ENCODE measurements at regions not wholly inside any gene's neighbourhood (a gene's known extent, or its start where the extent isn't known, plus 50 kb on each side); places are given as distances from the start of the nearest gene placed in this dataset.
A peak's percentile ranks its signal among the peaks of the same experiment; 100 is the strongest.

GRCh38 chr10:63735305-63735704 is 214.1 kb downstream of the REEP3 start:
- no peak for DNase-seq

DNA sequence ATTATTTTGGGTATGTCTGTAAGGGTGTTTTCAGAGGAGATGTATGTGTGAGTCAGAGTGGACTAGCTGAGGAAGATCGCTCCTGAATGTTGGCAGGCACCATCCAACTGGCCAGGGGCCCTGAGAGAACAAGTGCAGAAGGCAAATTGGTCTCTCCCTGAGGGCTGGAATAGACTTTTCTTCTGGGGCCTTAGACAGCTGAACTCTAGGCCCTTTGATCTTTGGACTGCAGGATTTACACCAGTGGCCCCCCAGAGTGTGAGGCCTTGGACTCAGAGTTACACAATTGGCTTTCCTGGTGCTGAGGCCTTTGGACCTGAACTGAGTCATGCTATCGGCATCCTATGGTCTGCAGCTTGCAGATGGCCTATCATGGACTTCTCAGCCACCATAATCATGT is 217.2 kb downstream of the REEP3 start:
- DNase-seq = no peak

- no peak for DNase-seq
These were observed 223.1 kb downstream of the REEP3 start for GRCh38 chr10:63744060-63744941.

- no peak for DNase-seq
These were observed 228.7 kb downstream of the REEP3 start for GRCh38 chr10:63749915-63750314.

DNA sequence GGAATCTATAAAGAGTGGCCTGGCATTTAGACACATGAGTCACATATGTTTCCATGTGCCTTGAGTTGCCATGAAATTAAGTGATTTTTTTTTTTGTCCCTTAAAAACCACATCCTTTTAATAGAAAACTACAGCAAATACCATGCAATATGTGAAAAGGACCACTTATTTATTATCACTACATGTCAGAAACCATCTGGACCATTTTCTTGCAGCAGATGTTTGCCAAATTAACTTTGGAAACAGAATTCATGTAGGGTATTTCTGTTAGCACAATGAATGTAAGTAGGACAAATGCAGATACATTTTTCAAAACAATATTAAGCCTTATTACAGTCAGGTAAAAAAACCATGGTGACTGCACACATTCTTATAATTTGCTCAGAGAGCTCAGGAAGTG is 230.6 kb downstream of the REEP3 start:
- DNase-seq = no peak

DNA sequence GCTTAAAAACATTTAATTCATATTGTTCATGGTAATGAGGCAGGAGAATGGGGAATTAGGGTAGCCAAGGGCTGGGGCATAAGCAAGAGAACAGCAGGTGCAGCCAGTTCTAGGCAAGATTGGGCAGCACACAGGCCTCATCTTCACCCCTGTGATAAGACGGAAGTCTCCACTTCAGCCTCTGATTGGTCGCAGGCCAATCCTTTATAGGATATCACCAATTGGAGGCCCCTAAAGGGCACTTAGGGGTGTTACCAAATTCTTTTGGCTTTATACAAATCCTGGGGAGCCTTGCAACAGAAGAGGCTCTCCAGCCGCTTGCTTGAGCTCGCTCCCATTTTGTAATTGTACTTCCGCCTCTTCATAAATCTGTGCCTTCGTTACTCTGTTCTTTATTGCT is 231.1 kb downstream of the REEP3 start:
- no peak for DNase-seq

- no peak for DNase-seq
These were observed 232.6 kb downstream of the REEP3 start for GRCh38 chr10:63753808-63754207.

DNA sequence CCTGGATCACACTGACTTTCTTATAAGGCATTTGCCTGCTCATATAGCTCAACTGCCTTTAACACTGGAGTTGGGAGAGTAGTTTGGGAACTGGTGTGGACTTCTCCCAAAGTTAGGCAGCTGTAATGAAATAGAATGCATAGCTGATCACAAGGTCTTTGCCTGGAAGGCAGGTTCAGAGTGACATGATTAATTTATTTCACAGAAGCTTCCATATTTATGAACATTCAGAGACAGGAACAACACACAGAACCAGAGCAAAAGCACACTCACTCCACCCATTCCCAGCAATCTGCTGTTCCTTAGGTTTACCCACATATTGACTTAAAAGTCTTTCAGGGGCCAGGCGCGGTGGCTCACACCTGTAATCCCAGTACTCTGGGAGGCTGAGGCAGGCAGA is 234.2 kb downstream of the REEP3 start:
- DNase-seq = no peak

- DNase-seq = no peak
These were observed 235.9 kb downstream of the REEP3 start for GRCh38 chr10:63757067-63757466.

GRCh38 chr10:63758080-63758479 is 236.9 kb downstream of the REEP3 start:
- no peak for DNase-seq

DNA sequence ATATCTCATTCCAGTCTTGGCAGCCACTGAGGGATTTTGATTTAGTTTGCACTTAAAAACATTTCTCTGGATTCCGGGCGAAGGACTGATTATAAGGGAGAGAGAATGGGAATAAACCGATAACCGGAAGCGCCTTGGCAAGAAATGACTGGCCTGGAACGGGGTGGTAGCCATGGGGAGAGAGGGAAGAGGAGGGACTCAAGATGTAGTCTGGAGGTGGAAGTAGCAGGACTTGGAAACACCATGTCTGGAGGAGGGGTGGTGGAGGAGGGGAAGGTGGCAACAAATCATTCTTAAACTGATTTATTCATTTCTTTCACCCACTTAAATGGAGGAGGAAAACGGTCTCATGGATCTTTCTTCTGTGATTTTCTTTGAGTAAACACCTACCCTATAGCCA is 238.1 kb downstream of the REEP3 start:
- peak in 7 of 58 donors; percentile 4 to 42 (median 19) for DNase-seq

- DNase-seq = no peak
These were observed 239.0 kb downstream of the REEP3 start for GRCh38 chr10:63760034-63760707.

- DNase-seq = no peak
These were observed 239.5 kb downstream of the REEP3 start for GRCh38 chr10:63760708-63761047.

DNA sequence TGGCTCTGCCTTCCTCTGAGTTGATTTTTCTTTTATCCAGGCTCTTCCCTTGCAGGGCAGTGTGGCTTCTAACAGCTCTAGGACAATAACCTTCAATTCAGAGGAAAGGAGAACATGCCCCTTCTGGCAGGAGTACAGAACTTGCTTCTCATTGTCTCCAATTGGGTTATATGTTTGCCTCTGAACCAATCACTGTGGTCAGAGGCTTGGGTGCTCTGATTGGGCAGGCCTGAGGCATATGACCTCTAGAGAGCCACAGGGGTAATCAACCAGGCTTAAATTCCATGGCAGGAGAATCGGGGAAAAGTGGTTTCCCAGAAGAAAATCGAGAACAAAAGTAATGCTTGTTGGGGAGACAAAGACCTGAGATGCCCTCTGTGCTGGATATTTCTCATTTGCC is 240.0 kb downstream of the REEP3 start:
- no peak for DNase-seq

DNA sequence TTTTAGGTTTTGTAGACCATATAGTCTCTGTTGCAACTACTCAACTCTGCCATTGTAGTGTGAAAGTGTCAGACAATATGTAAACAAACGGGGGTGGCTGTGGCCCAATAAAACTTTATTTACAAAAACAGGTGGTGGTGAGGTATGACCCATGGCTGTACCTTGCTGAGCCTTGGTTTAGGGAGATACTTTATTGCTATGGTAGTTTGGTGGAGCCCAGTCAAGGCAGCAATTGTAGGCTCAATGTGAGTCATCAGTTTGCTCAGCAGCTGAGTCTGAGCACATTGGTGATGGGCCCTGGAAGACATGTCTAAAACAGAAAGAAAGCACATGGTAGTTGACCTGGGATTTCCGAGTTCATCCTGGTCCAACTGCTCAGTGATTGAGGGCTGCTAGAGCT is 242.5 kb downstream of the REEP3 start:
- no peak for DNase-seq

DNA sequence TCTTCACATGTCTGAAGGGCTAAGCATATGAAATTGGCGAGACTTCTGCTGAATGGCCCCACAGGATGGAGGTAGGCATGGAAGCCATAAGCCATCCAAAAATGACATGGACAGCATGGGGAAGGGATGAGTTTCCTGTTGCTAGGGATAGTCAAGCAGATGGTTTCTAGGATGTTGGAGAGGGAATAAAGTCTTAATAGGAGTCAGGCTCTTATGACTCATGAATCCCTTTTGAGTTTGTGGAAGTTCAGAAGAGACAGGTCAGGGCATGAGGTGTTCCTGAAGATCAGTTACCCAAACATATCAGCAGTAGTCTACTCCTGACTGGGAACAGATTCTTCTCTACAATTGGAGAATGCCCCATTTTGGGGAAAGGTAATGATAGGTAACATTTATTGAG is 243.9 kb downstream of the REEP3 start:
- DNase-seq = no peak

- no peak for DNase-seq
These were observed 245.5 kb downstream of the REEP3 start for GRCh38 chr10:63766745-63767137.

GRCh38 chr10:63767138-63767801 is 246.1 kb downstream of the REEP3 start:
- DNase-seq = peak in 13 of 58 donors; percentile 5 to 58 (median 16)

GRCh38 chr10:63769367-63769766 is 248.2 kb downstream of the REEP3 start:
- DNase-seq = no peak

- no peak for DNase-seq
These were observed 249.3 kb downstream of the REEP3 start for GRCh38 chr10:63770523-63770922.

DNA sequence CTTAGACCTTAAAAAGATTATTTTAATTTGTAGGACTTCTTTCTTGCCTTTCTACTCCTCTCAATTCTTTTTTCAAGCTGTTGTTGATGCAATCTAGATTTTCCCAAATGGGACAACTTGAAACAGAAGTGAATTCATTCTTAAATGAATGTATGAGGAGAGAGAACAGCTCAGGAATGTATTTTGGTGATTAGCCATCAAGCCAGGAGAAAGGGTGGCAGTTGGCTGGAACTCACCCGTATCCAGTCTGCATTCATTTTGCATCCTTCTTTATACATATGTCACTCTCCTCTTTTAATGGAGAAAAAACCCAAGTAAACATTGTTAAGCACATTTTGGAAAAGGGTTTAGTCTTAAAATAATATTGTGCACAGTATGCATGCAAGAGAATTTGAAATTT is 251.3 kb downstream of the REEP3 start:
- no peak for DNase-seq

DNA sequence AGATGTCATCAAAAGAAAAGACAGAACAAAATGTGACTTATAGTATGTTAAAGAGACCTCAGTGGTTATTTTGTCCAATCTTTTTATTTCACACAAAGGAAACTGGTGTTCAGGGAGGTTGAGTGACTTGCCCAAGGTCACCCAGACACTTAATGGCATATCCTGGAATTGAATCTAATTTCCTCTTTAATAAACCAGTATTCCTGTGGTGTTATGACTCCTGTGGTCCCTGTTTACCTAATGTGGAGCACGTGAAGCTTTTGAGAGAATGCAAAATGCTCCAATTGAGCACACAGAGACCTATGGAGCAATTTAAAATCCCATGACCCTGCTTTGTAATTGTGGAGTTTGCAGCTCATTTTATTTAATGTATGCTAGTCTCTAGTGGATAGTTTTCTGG is 251.9 kb downstream of the REEP3 start:
- DNase-seq = no peak

DNA sequence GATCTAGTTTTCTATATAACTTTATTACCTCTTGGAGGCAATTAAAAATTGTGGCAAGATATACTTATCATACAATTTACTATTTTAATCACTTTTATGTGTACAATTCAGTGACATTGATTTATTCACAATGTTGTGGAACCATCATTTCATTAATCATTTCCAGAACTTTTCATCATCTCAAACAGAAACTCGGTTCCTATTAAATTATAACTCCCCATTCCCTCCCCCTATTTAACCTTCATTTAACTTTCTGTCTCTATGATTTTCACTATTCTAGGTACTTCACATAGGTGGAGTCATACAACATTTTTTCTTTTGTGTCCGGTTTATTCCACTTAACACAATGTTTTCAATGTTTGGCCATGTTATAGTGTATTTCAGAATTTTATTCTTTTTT is 252.8 kb downstream of the REEP3 start:
- no peak for DNase-seq

Measured in anterior cingulate cortex (tissue), 58 donors.